HEK293 (cell line): ENCODE measurements at regions not wholly inside any gene's neighbourhood (a gene's known extent, or its start where the extent isn't known, plus 50 kb on each side); places are given as distances from the start of the nearest gene placed in this dataset.

Experiments used
- CTCF ChIA-PET: fragments of 350-600 bp; formaldehyde crosslinking; extraction: SDS; loops from one replicate; lab custom pipeline; 2021; ENCODE audit warnings: antibody characterized with exemption; lab: Yijun Ruan, JAX
- POLR2A ChIA-PET: fragments of 300-600 bp; formaldehyde crosslinking; extraction: SDS; loops from one replicate; lab custom pipeline; 2020; ENCODE audit warnings: antibody characterized with exemption, inconsistent platforms; lab: Yijun Ruan, JAX
- H3K27ac ChIP-seq: fragments of 200-500 bp; sonication (Bioruptor generic); 2 replicates; pipeline ENCODE4 v1.5.1; 2014; ENCODE audit warnings: low read depth, low read length, control low read depth, inconsistent platforms; ENCODE audit errors: extremely low read depth
- H3K36me3 ChIP-seq, 2 experiments: fragments of 200-500 bp in 1 of 2; sonication (Bioruptor generic) in 1 of 2; 1 replicate in 1 of 2; 2 replicates in 1 of 2; pipeline ENCODE4 v1.5.1; 2014 to 2017; ENCODE audit warnings: inconsistent platforms in 2 of 2, low read length in 2 of 2; ENCODE audit not compliant: control insufficient read depth in 2 of 2, insufficient read depth in 1 of 2
- H3K4me1 ChIP-seq: fragments of 200-500 bp; sonication (Bioruptor generic); 2 replicates; pipeline ENCODE4 v1.5.1; 2014; ENCODE audit warnings: mild to moderate bottlenecking, low read length, inconsistent platforms; ENCODE audit not compliant: control insufficient read depth, insufficient read depth
- H3K4me3 ChIP-seq: 2 replicates; pipeline ENCODE4 v1.5.1; 2011; ENCODE audit warnings: low read depth, mild to moderate bottlenecking, control low read depth, low read length, moderate library complexity
- H3K9me3 ChIP-seq: fragments of 200-500 bp; sonication (Bioruptor generic); 2 replicates; pipeline ENCODE4 v1.5.1; 2014; ENCODE audit warnings: low read depth, low read length, inconsistent platforms; ENCODE audit not compliant: control insufficient read depth, insufficient read depth
- BCL11A ChIP-seq: fragments of 450-650 bp; formaldehyde crosslinking; IDR thresholded peaks from 2 replicates; pipeline ENCODE4 v1.5.1; 2016; ENCODE audit warnings: low read depth, missing biosample characterization, missing genetic modification characterization
- GFI1B ChIP-seq: fragments of 450-650 bp; formaldehyde crosslinking; IDR thresholded peaks from 2 replicates; pipeline ENCODE4 v1.5.1; 2016; ENCODE audit warnings: missing biosample characterization, missing genetic modification characterization
- GLI4 ChIP-seq: fragments of 450-650 bp; formaldehyde crosslinking; IDR thresholded peaks from 2 replicates; pipeline ENCODE4 v1.5.1; 2016; ENCODE audit warnings: missing biosample characterization, missing genetic modification characterization
- KLF1 ChIP-seq: fragments of 450-650 bp; formaldehyde crosslinking; IDR thresholded peaks from 2 replicates; pipeline ENCODE4 v1.5.1; 2016; ENCODE audit warnings: missing biosample characterization, missing genetic modification characterization
- KLF7 ChIP-seq: fragments of 450-650 bp; formaldehyde crosslinking; IDR thresholded peaks from 2 replicates; pipeline ENCODE4 v1.5.1; 2016; ENCODE audit warnings: missing biosample characterization, missing genetic modification characterization, borderline replicate concordance
- SCRT2 ChIP-seq: fragments of 450-650 bp; formaldehyde crosslinking; IDR thresholded peaks from 2 replicates; pipeline ENCODE4 v1.5.1; 2016; ENCODE audit warnings: missing biosample characterization, missing genetic modification characterization
- WT1 ChIP-seq: fragments of 450-650 bp; formaldehyde crosslinking; IDR thresholded peaks from 2 replicates; pipeline ENCODE4 v1.5.1; 2016; ENCODE audit warnings: missing biosample characterization, missing genetic modification characterization
- ZBTB49 ChIP-seq: fragments of 450-650 bp; formaldehyde crosslinking; IDR thresholded peaks from 2 replicates; pipeline ENCODE4 v1.5.1; 2016; ENCODE audit warnings: missing biosample characterization, missing genetic modification characterization, low read depth
- ZNF114 ChIP-seq: fragments of 450-650 bp; formaldehyde crosslinking; IDR thresholded peaks from 2 replicates; pipeline ENCODE4 v1.5.0; 2017; ENCODE audit warnings: missing biosample characterization, missing genetic modification characterization
- ZNF16 ChIP-seq: fragments of 450-650 bp; formaldehyde crosslinking; IDR thresholded peaks from 2 replicates; pipeline ENCODE4 v1.5.1; 2016; ENCODE audit warnings: low read depth, missing biosample characterization, missing genetic modification characterization
- ZNF174 ChIP-seq: fragments of 450-650 bp; formaldehyde crosslinking; IDR thresholded peaks from 2 replicates; pipeline ENCODE4 v1.5.0; 2017; ENCODE audit warnings: missing biosample characterization, mild to moderate bottlenecking, missing genetic modification characterization
- ZNF18 ChIP-seq: fragments of 450-650 bp; formaldehyde crosslinking; IDR thresholded peaks from 2 replicates; pipeline ENCODE4 v1.5.1; 2016; ENCODE audit warnings: missing biosample characterization, missing genetic modification characterization
- ZNF292 ChIP-seq: fragments of 450-650 bp; formaldehyde crosslinking; IDR thresholded peaks from 2 replicates; pipeline ENCODE4 v1.5.1; 2016; ENCODE audit warnings: low read depth, missing biosample characterization, missing genetic modification characterization, borderline replicate concordance
- ZNF354C ChIP-seq: fragments of 450-650 bp; formaldehyde crosslinking; IDR thresholded peaks from 2 replicates; pipeline ENCODE4 v1.5.1; 2016; ENCODE audit warnings: missing biosample characterization, missing genetic modification characterization, low read depth, borderline replicate concordance
- ZNF398 ChIP-seq: fragments of 450-650 bp; formaldehyde crosslinking; IDR thresholded peaks from 2 replicates; pipeline ENCODE4 v1.5.1; 2017; ENCODE audit warnings: missing biosample characterization, missing genetic modification characterization
- ZNF449 ChIP-seq: fragments of 450-650 bp; formaldehyde crosslinking; IDR thresholded peaks from 2 replicates; pipeline ENCODE4 v1.5.1; 2017; ENCODE audit warnings: missing biosample characterization, mild to moderate bottlenecking, missing genetic modification characterization, moderate library complexity
- ZNF513 ChIP-seq: fragments of 450-650 bp; IDR thresholded peaks from 2 replicates; pipeline ENCODE4 v1.5.1; 2018; ENCODE audit warnings: missing biosample characterization, missing genetic modification characterization
- ZNF626 ChIP-seq: fragments of 450-650 bp; sonication (Bioruptor Pico); formaldehyde crosslinking; IDR thresholded peaks from 2 replicates; pipeline ENCODE4 v1.5.1; 2018; ENCODE audit warnings: missing biosample characterization, missing genetic modification characterization, inconsistent platforms
- ZNF664 ChIP-seq: fragments of 450-650 bp; formaldehyde crosslinking; IDR thresholded peaks from 2 replicates; pipeline ENCODE4 v1.5.1; 2016; ENCODE audit warnings: missing biosample characterization, missing genetic modification characterization
- ZNF707 ChIP-seq: fragments of 450-650 bp; formaldehyde crosslinking; IDR thresholded peaks from 2 replicates; pipeline ENCODE4 v1.5.1; 2016; ENCODE audit warnings: missing biosample characterization, missing genetic modification characterization
- ZSCAN23 ChIP-seq: fragments of 450-650 bp; formaldehyde crosslinking; IDR thresholded peaks from 2 replicates; pipeline ENCODE4 v1.5.1; 2016; ENCODE audit warnings: missing biosample characterization, missing genetic modification characterization

- H3K4me3 ChIP-seq, result no peak overlapping the region
- H3K9me3 ChIP-seq, result no peaks in the 10 kb centered on the region
- no peak overlapping the region for H3K27ac ChIP-seq
- ChIA-PET CTCF (no interaction called here), POLR2A (no interaction called here)
- no peaks in the 10 kb centered on the region for H3K36me3 ChIP-seq
- no peak for TF ChIP-seq ZNF354C
- no peak for TF ChIP-seq ZBTB49 (tag by site-specific recombination)
- TF ChIP-seq ZNF16 (tag by site-specific recombination), result no peak
- no peak for TF ChIP-seq ZNF18
- no peak for TF ChIP-seq KLF7
- no peak for TF ChIP-seq ZNF664 (tag by site-specific recombination)
- H3K4me1 ChIP-seq, result no peaks in the 10 kb centered on the region
Observed at GRCh38 chr2:186069676-186070075, 331.1 kb downstream of the FSIP2 start.

- POLR2A ChIA-PET, result no interaction called here
Observed at GRCh38 chr2:186085226-186085625, 346.6 kb downstream of the FSIP2 start.

GRCh38 chr2:186093174-186093573 is 354.6 kb downstream of the FSIP2 start:
- no peak overlapping the region for H3K27ac ChIP-seq
- H3K36me3 ChIP-seq, result no peaks in the 10 kb centered on the region
- CTCF ChIA-PET, result no interaction called here
- no peak overlapping the region for H3K4me3 ChIP-seq
- H3K4me1 ChIP-seq, result no peaks in the 10 kb centered on the region
- TF ChIP-seq ZNF449 (tag by site-specific recombination), result no peak
- no peak for TF ChIP-seq ZNF513 (tag by site-specific recombination)
- H3K9me3 ChIP-seq, result no peaks in the 10 kb centered on the region
- POLR2A ChIA-PET, result no interaction called here

More at GRCh38 chr2:186085226-186085625, 346.6 kb downstream of the FSIP2 start:
- Histone ChIP-seq H3K4me3 (no peak overlapping the region), H3K9me3 (no peaks in the 10 kb centered on the region), H3K27ac (no peak overlapping the region), H3K36me3 (no peaks in the 10 kb centered on the region), H3K4me1 (no peaks in the 10 kb centered on the region)
- TF ChIP-seq WT1 (tag by site-specific recombination), result no peak
- no peak for TF ChIP-seq ZNF114 (tag by site-specific recombination)
- TF ChIP-seq ZNF292, result no peak
- CTCF ChIA-PET, result no interaction called here

GRCh38 chr2:186098821-186099220 is 360.2 kb downstream of the FSIP2 start:
- Histone ChIP-seq H3K9me3 (no peaks in the 10 kb centered on the region), H3K4me1 (no peaks in the 10 kb centered on the region), H3K27ac (no peak overlapping the region), H3K4me3 (no peak overlapping the region), H3K36me3 (no peaks in the 10 kb centered on the region)
- ChIA-PET POLR2A (no interaction called here), CTCF (no interaction called here)
- TF ChIP-seq SCRT2 (tag by site-specific recombination) (no peak), ZNF707 (tag by site-specific recombination) (no peak), ZNF626 (tag by site-specific recombination) (no peak), ZSCAN23 (no peak), KLF1 (no peak), ZNF114 (tag by site-specific recombination) (no peak), BCL11A (tag by site-specific recombination) (no peak), GFI1B (tag by site-specific recombination) (no peak), ZNF354C (no peak), ZNF398 (tag by site-specific recombination) (no peak), ZNF174 (tag by site-specific recombination) (no peak), GLI4 (tag by site-specific recombination) (no peak)
